Effector memory CD8-positive, alpha-beta T cell (primary cell): ENCODE measurements at regions not wholly inside any gene's neighbourhood (a gene's known extent, or its start where the extent isn't known, plus 50 kb on each side); places are given as distances from the start of the nearest gene placed in this dataset.
"Not testable (repeated sequence)": the region's sequence is repeated elsewhere in the genome, so short reads cannot be mapped to it uniquely, and the experiment has no call there.

ENCODE experiments used
- ATAC-seq: fragments of 150-1000 bp; cut with Tn5 transposase; replicated peaks from 2 replicates; pipeline ENCODE4 v1.10.0; 2021; ENCODE audit warnings: mild to moderate bottlenecking, moderate library complexity
- DNase-seq, 3 experiments: peaks; one replicate each; pipeline ENCODE4 v3.0.0; 2021
- H3K27ac Mint-ChIP-seq, 2 donors: one replicate each; pipeline ENCODE4 v1.8.0; 2022; ENCODE audit warnings: mild to moderate bottlenecking in 2 of 2, mixed read lengths in 2 of 2, moderate library complexity in 2 of 2
- H3K27me3 Mint-ChIP-seq, 2 donors: one replicate each; pipeline ENCODE4 v1.8.0; 2022; ENCODE audit warnings: mixed read lengths in 2 of 2
- H3K36me3 Mint-ChIP-seq: one replicate; pipeline ENCODE4 v1.8.0; 2022; ENCODE audit warnings: mild to moderate bottlenecking, moderate library complexity, mixed read lengths; ENCODE audit not compliant: insufficient read depth
- H3K4me1 Mint-ChIP-seq, 2 donors: one replicate each; pipeline ENCODE4 v1.8.0; 2022; ENCODE audit warnings: low read depth in 2 of 2, mixed read lengths in 2 of 2
- H3K4me3 Mint-ChIP-seq, 2 donors: one replicate each; pipeline ENCODE4 v1.8.0; 2022; ENCODE audit warnings: mild to moderate bottlenecking in 2 of 2, mixed read lengths in 2 of 2, moderate library complexity in 2 of 2
- H3K9me3 Mint-ChIP-seq, 2 donors: one replicate each; pipeline ENCODE4 v1.8.0; 2022; ENCODE audit warnings: mixed read lengths in 2 of 2

- Mint-ChIP-seq H3K4me3 (no peak overlapping the region), H3K27ac (no peak overlapping the region), H3K27me3 (no peaks in the 10 kb centered on the region), H3K36me3 (no peaks in the 10 kb centered on the region), H3K9me3 (peaks cover 0 to under 1% of the 10 kb centered on the region in 2 donors), H3K4me1 (no peaks in the 10 kb centered on the region)
- DNase-seq (no peak), ATAC-seq (no peak)
These were observed 1090.6 kb downstream of the SUCLG1 start for GRCh38 chr2:83368461-83368860.

- peaks cover 3 to 14% of the 10 kb centered on the region in 2 donors for H3K9me3 Mint-ChIP-seq
These were observed 1093.6 kb downstream of the SUCLG1 start for GRCh38 chr2:83365476-83365875.

DNA sequence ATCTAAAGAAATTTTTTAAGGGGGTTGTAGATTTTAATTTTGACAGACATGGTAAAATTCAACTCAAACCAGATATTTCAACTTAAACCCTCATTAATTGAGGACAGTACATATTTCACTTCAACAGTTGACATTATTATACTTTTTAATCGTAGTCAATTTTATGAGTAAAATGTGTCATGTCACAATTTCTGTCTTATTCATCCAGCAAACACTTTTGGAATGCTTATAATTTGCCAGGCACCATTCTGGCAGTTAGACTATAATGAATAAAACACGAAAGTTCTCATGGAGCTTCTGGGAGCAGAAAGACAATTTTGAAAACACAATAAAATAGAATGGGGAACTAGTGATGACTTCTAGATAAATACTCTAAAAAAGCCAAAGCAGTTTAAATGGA, 1094.8 kb downstream of the SUCLG1 start:
- H3K27me3 Mint-ChIP-seq = no peaks in the 10 kb centered on the region
- H3K36me3 Mint-ChIP-seq = no peaks in the 10 kb centered on the region
- no peak overlapping the region for H3K27ac Mint-ChIP-seq
- peaks cover 3 to 14% of the 10 kb centered on the region in 2 donors for H3K9me3 Mint-ChIP-seq
- H3K4me1 Mint-ChIP-seq = no peaks in the 10 kb centered on the region
- DNase-seq = no peak
- H3K4me3 Mint-ChIP-seq = no peak overlapping the region
- no peak for ATAC-seq

More at GRCh38 chr2:83365476-83365875, 1093.6 kb downstream of the SUCLG1 start:
- Mint-ChIP-seq H3K4me3 (no peak overlapping the region), H3K4me1 (no peaks in the 10 kb centered on the region), H3K36me3 (no peaks in the 10 kb centered on the region), H3K27ac (no peak overlapping the region), H3K27me3 (no peaks in the 10 kb centered on the region)
- no peak for ATAC-seq
- DNase-seq = no peak

- not testable (repeated sequence) for H3K27me3 Mint-ChIP-seq, H3K4me1 Mint-ChIP-seq, H3K4me3 Mint-ChIP-seq, DNase-seq, H3K36me3 Mint-ChIP-seq, ATAC-seq, H3K27ac Mint-ChIP-seq
- H3K9me3 Mint-ChIP-seq = peaks cover 3 to 14% of the 10 kb centered on the region in 2 donors
These were observed 1095.9 kb downstream of the SUCLG1 start for GRCh38 chr2:83363138-83363537.

GRCh38 chr2:83359336-83359735, 1099.7 kb downstream of the SUCLG1 start:
- H3K9me3 Mint-ChIP-seq = peaks cover 3 to 14% of the 10 kb centered on the region in 2 donors
- H3K4me1 Mint-ChIP-seq = no peaks in the 10 kb centered on the region
- ATAC-seq = no peak
- no peak for DNase-seq
- no peaks in the 10 kb centered on the region for H3K36me3 Mint-ChIP-seq
- H3K27me3 Mint-ChIP-seq = no peaks in the 10 kb centered on the region
- H3K4me3 Mint-ChIP-seq = no peak overlapping the region
- H3K27ac Mint-ChIP-seq = no peak overlapping the region

GRCh38 chr2:83342860-83343329, 1116.2 kb downstream of the SUCLG1 start:
- H3K4me1 Mint-ChIP-seq = no peaks in the 10 kb centered on the region
- no peak overlapping the region for H3K4me3 Mint-ChIP-seq
- no peak overlapping the region for H3K27ac Mint-ChIP-seq
- H3K9me3 Mint-ChIP-seq = peaks cover 8 to 12% of the 10 kb centered on the region in 2 donors
- H3K36me3 Mint-ChIP-seq = peaks cover 11% of the 10 kb centered on the region
- no peak for DNase-seq
- H3K27me3 Mint-ChIP-seq = no peaks in the 10 kb centered on the region
- ATAC-seq = peak; percentile 60

DNA sequence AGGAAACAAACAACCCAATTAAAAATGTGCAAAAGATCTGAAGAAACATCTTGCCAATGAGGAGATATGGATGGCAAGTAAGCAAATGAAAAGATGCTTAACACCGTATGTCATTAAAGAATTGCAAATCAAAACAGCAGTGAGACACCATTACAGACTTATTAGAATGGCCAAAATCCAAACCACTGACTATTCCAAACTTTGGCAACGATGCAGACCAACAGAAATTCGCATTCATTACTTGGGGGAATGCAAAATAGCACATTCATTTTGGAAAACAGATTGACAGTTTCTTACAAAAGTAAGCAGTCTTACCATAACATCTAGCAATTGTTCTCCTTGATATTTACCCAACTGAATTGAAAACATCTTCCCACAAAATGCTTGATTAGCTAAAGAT, 1118.7 kb downstream of the SUCLG1 start:
- no peak for DNase-seq
- Mint-ChIP-seq H3K27me3 (no peaks in the 10 kb centered on the region), H3K4me3 (no peak overlapping the region), H3K4me1 (no peaks in the 10 kb centered on the region), H3K36me3 (peaks cover 11% of the 10 kb centered on the region), H3K9me3 (peaks cover 8 to 13% of the 10 kb centered on the region in 2 donors), H3K27ac (peak overlapping the region in 1 of 2 donors; percentile 65)
- ATAC-seq = peak; percentile 32

GRCh38 chr2:83339942-83340341, 1119.1 kb downstream of the SUCLG1 start:
- not testable (repeated sequence) for H3K4me1 Mint-ChIP-seq, DNase-seq, H3K4me3 Mint-ChIP-seq, H3K27me3 Mint-ChIP-seq
- peak overlapping the region in 1 of 2 donors; percentile 65 for H3K27ac Mint-ChIP-seq
- peaks cover 8 to 12% of the 10 kb centered on the region in 2 donors for H3K9me3 Mint-ChIP-seq
- ATAC-seq = peak; percentile 4
- H3K36me3 Mint-ChIP-seq = peaks cover 11% of the 10 kb centered on the region

- ATAC-seq = no peak
- Mint-ChIP-seq H3K27me3 (no peaks in the 10 kb centered on the region), H3K9me3 (no peaks in the 10 kb centered on the region), H3K36me3 (no peaks in the 10 kb centered on the region), H3K27ac (no peak overlapping the region), H3K4me3 (no peak overlapping the region), H3K4me1 (no peaks in the 10 kb centered on the region)
- no peak for DNase-seq
These were observed 1127.3 kb downstream of the SUCLG1 start for GRCh38 chr2:83331810-83332209.

- ATAC-seq = no peak
- no peak for DNase-seq
- Mint-ChIP-seq H3K9me3 (peaks cover 0 to 7% of the 10 kb centered on the region in 2 donors), H3K4me3 (no peak overlapping the region), H3K36me3 (no peaks in the 10 kb centered on the region), H3K27me3 (no peaks in the 10 kb centered on the region), H3K27ac (no peak overlapping the region), H3K4me1 (no peaks in the 10 kb centered on the region)
These were observed 1136.0 kb downstream of the SUCLG1 start for GRCh38 chr2:83323038-83323437.

DNA sequence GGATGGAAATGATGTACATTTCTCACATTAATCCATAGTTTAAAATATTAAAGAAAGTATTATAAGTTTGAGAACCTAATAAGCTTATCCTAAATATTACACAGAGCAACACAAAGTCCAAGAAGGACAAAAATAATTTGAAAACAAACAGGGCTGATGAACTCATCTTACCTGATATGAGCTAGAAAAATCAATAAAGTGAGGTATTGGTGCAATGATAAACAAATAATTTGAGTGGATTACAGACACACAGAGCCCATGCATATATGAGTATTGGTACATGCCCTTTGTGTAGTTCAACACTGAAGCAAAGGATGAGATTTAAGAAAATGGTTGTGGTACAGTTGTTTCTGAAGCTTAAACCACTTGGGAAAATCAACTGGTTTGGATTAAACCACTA, 1139.0 kb downstream of the SUCLG1 start:
- DNase-seq = no peak
- Mint-ChIP-seq H3K4me1 (no peaks in the 10 kb centered on the region), H3K36me3 (no peaks in the 10 kb centered on the region), H3K27ac (no peak overlapping the region), H3K9me3 (peaks cover 2 to 14% of the 10 kb centered on the region in 2 donors), H3K27me3 (no peaks in the 10 kb centered on the region), H3K4me3 (no peak overlapping the region)
- no peak for ATAC-seq

- no peak overlapping the region for H3K4me3 Mint-ChIP-seq
- no peak for ATAC-seq
- H3K27ac Mint-ChIP-seq = no peak overlapping the region
- peaks cover 0 to 1% of the 10 kb centered on the region in 2 donors for H3K9me3 Mint-ChIP-seq
- no peak for DNase-seq
- no peaks in the 10 kb centered on the region for H3K27me3 Mint-ChIP-seq
- H3K4me1 Mint-ChIP-seq = no peaks in the 10 kb centered on the region
- no peaks in the 10 kb centered on the region for H3K36me3 Mint-ChIP-seq
These were observed 1153.2 kb downstream of the SUCLG1 start for GRCh38 chr2:83305758-83306378.

DNA sequence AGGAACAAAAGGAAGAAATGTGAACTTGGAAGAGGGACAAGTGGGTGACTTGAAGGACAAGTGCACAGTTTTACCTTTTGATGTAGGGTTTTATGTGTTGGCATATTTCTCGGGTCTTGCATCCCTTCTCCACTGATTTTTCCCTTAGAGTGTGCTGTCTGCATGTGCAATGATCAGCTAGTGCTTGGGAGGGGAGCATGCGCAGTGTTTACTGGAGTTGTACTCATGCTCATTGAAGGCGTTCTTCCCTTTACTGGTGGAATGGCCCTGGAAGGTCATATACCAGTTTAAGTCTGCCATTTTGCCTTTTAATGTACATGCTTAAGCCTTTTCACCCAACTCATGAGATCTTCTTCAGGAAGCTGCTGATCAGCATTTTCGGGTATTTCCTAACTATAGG, 1168.0 kb downstream of the SUCLG1 start:
- peaks cover 4 to 14% of the 10 kb centered on the region in 2 donors for H3K9me3 Mint-ChIP-seq
- H3K27ac Mint-ChIP-seq = no peak overlapping the region
- no peaks in the 10 kb centered on the region for H3K27me3 Mint-ChIP-seq
- no peak overlapping the region for H3K4me3 Mint-ChIP-seq
- ATAC-seq = no peak
- DNase-seq = no peak
- H3K4me1 Mint-ChIP-seq = no peaks in the 10 kb centered on the region
- no peaks in the 10 kb centered on the region for H3K36me3 Mint-ChIP-seq

DNA sequence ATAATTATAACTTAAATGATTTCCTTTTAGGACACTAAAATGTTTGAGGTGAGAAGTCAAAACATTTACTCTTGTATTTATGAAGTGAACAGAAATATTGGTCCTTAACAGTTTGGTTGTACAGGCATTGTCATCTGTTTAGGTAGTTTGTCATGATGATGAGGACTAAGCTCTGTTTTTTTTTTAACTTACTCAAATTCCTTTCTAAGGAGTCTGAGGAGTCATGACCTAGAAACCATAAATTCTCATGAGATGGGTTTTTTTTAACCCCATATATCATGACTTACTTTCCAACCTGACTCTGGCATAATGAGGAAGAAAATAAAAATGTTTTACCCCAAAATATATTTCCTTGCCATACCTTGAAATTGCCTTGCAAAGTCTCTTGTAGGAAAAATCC, 1176.2 kb downstream of the SUCLG1 start:
- no peak for DNase-seq
- Mint-ChIP-seq H3K36me3 (no peaks in the 10 kb centered on the region), H3K27me3 (no peaks in the 10 kb centered on the region), H3K4me3 (no peak overlapping the region), H3K4me1 (no peaks in the 10 kb centered on the region), H3K27ac (no peak overlapping the region), H3K9me3 (peaks cover 2 to 6% of the 10 kb centered on the region in 2 donors)
- no peak for ATAC-seq
